Ecto neural progenitor cell (in vitro differentiated cells): ENCODE measurements at regions not wholly inside any gene's neighbourhood (a gene's known extent, or its start where the extent isn't known, plus 50 kb on each side); places are given as distances from the start of the nearest gene placed in this dataset.
"Not testable (repeated sequence)": the region's sequence is repeated elsewhere in the genome, so short reads cannot be mapped to it uniquely, and the experiment has no call there.

ENCODE experiments used
- DNase-seq: peaks from one replicate; pipeline ENCODE4 v3.0.0-alpha.2; 2018; ENCODE audit warnings: low spot score

DNA sequence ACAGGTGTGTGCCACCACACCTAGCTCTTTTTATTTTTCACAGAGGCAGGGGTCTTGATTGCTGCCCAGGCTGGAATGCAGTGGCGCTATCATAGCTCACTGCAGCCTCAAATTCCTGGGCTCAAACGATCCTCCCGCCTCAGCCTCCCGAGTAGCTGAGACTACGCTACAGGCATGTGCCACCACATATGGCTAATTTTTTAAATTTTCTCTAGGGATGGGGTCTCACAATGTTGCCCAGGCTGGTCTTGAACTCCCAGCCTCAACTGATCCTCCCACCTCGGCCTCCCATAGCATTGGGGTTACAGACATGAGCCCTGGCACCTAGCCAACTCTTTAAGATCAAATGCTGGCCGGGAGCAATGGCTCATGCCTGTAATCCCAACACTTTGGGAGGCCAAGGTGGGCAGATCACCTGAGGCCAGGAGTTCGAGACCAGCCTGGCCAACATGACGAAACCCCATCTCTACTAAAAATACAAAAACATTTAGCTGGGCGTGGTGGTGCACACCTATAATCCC lies 50.6 kb upstream of the MYL10 start:
- not testable (repeated sequence) for DNase-seq

DNA sequence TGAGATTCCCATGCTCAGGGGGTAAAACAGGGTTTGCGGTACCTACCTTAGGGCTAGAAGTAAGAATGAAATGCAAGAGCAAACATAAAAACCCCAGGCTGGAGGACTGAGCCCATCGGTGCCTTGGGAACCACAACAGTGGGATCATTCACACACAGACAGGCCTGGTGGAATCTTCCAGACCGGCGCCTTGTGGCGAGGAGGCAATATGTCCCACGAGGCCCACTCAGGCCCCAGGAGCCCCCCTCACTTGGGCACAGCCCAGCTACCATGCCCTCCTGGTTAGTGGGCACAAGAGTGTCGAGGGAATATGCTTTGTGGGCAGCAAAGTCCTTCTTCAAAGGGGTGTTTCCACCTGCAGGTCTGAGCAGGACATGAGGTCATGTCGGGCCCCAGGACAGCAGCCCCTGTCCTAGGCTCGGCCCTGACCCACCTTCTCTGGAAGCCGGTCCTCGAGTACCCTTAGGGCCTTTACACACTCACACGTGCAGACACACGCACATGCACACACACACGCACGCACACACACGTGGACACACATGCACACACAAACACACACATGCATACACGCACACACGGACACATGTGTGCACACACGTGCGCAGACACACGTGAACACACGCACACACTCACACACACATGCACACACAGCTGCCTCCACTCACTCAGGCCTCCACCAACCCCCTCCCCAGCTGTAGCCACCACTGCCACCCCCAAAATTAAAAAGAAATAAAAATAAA lies 51.5 kb upstream of the MYL10 start:
- DNase-seq: no peak

DNA sequence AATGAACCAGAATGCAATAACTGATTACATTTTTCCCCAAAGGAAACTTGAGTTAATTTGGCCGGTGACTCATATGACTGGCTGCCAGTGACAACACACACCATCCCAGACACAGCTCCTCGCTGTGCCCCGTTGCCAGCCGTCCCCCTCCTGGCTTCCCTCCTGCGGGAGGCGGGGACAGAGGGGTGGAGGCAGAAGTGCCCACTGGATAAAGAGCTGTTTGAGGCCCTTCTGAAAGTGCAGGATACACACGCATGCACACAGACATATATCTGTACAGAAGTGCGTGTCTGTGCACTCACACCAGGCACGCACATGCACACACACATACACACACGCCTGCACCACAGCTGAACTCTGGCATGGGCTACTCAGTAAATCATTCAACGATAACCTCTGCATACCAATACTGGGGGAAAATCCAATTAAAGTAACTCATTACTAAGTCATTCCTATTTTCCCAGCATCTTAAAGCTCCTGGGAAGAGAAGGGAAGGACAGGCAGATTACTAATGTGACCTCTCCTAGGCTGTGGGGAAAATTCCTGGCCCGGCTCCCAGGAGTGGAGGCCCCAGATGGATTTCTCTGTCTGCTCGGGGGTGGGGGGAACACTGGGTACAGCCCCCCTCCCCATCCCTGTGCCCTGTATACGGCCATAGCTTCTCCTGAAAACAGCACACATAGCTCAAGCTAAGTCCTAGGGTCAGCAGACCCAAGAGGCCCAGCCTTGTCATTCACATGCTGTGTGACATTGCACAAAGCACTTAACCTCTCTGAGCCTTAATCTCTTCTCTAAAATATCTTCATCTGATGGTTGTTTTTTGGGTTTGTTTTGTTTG lies 52.3 kb upstream of the MYL10 start:
- no peak for DNase-seq

DNA sequence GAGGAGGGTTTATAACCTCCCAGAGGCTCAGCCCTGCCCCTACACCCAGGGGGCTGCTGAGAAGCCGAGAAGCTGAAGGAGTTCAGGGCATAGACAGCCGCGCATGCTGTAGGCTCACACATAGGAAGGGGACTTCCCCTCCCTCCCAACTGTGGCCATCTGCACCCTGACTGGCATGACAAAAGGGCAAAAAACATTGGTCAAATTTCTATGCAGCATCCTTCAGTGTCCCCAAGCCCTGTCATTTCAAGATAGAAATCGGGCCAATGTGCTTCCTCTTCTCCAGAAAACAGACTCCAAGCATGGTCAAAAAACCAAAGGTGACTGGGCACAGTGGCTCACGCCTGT lies 55.9 kb upstream of the MYL10 start:
- no peak for DNase-seq

DNA sequence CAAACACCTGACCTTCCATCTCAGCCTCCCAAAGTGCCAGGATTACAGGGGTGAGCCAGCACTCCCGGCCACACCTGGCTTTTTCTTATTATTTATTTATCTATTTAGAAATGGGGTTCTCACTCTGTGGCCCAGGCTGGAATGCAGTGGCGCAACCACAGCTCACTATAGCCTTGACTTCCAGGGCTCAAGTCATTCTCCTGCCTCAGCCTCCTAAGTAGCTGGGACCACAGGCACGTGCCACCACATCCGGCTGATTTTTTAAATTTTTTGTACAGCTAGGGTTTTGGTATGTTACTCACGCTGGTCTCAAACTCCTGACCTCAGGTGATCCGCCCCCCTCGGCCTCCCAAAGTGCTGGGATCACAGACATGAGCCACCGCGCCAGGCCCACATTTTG lies 56.9 kb upstream of the MYL10 start:
- DNase-seq: no peak

DNA sequence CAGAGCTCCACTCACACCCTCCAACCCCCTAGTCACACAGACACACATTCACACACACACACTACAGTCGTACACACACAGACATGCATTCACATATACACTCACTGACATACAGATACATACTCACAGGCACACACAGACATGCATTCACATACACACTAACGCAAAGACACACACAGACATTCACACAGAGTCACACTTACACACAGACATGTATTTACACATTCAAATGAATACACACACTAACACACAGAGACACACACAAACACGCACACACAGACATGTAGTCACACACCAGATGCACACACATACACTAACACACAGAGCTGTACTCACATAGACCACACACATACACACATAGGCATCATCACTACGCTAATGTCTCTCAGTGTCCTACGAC lies 58.0 kb upstream of the MYL10 start:
- no peak for DNase-seq

- DNase-seq: no peak
Measured at GRCh38 chr7:101687791-101688182, 58.7 kb upstream of the MYL10 start.

DNA sequence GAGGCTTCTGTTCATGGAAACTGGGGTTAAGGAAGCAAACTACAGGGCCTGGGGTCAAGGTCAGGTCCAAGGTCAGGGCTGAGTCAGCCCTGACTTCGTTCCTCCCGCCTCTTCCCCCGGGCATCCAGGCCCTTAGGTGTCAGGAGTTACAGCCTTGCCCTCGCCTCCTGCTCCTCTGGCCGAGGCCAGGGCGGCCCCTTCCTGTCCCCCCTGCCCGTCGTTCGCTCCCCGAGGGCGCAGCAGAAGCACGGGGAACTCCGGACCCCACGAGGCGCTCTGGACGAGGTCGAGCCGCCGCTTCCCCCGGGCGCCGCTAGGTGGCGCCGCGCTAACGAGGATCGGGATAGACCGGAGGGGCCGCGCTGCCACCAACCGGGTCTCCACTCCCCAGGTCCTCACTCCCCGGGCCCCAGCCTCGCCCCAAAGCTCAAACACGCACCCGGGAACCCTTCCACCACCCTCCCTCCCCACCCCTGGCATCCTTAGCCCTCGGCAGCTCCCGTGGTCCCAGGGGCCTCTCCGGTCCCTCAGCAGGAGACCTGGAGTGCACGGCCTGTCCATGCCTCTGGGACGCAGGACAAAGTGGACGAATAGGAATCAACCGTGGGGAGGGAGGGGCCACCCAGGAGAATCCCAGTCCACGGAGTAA lies 59.2 kb upstream of the MYL10 start:
- peak; percentile 91 for DNase-seq

DNA sequence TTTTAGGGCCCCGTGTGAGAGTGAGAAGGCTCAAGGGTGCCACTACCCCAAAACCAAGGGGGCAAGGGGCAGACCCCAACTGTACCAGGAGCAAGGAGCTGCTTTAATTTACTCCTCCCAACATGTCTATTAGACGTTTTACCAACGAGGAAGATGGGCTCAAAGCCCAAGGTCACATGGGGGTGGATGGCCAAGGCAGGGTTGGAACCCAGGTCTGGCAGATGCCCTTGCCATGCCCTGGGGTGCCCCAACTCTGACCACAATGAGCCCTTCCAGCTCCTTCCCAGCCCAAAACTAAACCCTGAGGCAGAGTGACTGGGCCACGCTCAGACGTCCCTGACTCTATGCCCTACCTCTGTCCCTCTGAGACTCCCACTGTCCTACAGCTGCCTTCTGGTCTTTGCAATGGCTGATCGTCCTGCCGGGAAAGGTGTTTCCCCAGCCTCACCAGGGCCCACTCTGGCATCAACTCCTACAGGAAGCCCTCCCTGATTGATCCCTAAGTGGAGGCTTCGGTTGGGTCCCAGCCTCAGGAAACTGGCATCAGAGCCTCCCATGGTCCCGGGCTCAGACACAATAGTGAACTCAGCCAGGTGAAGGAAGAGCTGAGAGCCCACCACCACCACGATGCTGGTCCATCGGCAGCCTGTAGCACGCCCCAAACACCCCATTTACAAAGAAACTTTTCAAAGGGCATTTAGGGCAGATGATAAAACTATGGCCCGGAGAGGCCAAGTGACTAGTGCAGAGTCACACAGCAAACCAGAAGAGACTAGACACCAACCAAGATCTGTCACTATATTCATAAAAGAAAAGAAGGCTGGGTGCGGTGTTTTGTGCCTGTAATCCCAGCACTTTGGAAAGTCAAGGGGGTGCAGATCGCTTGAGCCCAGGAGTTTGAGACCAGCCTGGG lies 60.2 kb upstream of the MYL10 start:
- DNase-seq: no peak

GRCh38 chr7:101690061-101690460 lies 61.0 kb upstream of the MYL10 start:
- no peak for DNase-seq

DNA sequence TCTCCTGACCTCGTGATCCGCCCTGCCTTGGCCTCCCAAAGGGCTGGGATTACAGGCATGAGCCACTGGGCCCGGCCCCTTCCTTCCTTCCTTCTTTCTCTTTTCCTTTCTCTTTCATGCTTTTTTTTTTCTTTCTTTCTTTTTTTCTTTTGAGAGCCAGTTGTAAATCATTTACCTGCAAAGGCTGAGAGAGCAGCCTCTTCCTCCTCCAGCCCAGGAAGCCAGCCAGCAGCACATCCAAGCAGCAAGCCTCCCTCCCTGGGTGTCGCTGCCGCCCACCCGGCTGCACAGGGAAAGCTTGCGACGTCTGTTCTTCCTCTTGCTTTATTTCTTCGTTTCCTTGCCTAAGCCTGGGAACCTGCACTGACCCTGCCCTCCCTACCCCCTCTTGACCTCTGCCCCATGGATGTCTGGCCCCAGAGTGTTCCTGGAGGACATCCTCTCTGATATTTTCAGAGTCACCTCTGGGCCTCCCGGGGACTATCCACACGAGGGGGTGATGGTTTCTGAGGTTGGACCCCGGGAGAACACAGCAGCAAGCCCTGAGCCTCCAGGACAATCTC lies 62.8 kb upstream of the MYL10 start:
- DNase-seq: peak; percentile 60

DNA sequence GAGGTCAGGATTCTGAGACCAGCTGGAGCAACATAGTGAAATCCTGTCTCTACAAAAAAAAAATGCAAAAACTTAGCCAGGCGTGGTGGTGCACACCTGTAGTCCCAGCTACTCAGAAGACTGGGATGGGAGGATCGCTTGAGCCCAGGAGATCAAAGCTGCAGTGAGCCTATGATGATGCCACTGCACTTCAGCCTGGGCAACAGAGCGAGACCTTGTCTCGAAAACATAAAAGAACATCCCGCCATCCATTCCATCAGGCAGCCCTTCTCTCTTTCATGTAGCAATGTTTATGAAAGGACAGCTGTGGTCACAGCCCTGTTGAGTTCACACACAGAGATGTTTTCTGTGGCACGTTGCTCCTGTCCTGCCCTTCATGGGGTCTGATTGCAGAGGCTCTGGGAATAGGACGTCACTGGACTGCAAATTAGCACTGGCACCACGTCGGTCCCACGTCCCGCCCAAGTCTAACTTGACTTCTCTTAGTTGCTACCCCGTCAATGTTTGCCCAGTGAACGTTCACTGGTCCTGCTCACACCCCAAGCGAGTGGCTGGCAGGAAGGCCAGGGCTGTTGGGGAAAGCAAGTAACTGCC lies 64.5 kb upstream of the MYL10 start:
- no peak for DNase-seq

DNA sequence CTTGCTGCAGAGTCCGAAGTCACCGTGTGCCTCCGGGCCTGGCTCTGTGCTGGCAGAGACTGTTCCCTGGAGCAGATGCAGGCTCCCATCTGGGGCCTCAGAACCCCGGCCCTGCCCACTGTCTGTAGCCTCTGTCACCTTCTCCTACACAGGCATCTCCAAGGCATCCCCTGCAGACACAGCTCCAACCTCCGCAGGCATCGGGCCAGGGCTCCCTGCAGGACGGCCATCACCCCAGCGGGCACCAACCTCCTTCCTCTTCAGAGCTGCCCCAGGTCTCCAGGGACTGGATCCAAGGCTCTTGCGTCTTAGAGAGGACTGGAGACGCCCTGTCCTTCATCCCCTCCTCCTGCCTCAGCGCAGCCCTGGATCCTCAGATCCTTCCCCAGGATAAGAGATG lies 69.9 kb upstream of the MYL10 start:
- no peak for DNase-seq

DNA sequence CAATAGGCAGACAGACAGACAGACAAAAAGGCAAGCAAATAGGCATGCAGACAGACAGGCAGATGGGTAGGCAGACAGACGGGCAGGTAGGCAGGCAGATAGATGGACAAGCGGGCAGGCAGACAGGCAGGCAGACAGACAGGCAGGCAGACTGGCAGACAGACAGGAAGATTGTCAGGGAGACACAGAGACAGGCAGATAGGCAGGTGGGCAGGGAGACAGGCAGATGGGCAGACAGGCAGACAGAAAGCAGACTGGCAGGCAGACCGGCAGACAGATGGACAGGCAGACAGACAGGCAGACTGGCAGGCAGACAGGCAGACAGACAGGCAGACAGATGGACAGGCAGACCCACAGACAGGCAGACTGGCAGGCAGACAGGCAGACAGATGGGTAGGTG lies 70.3 kb upstream of the MYL10 start:
- DNase-seq: no peak

GRCh38 chr7:101699881-101700823 lies 71.1 kb upstream of the MYL10 start:
- DNase-seq: no peak

DNA sequence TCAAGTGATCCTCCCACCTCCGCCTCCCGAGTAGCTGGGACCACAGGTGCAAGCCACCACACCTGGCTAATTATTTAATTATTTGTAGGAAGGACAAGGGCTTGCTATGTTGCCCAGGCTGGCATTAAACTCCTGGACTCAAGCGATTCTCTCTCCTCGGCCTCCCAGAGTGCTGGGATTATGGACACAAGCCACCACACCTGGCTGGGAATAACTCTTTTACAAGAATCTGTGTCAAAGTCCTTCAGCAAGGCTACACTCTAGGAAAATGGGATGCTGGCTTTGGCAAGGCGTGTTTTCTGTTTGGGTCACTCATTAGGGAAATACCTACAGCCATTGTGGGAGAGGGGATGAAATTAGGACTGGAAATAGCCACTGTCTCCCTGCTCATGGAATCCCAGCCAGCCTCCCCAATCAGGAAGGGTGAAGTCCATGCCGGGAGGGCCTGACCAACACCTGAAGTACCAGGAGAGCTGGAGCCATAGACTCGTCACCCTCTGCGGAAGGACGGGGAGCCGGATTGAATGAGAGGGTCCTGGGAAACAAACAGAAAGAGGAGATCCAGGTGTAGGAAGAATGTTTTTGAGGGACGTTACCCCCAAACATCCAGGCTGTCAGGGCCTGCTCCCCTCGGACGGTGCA lies 72.2 kb upstream of the MYL10 start:
- no peak for DNase-seq

GRCh38 chr7:101702362-101702850 lies 73.3 kb upstream of the MYL10 start:
- DNase-seq: no peak

GRCh38 chr7:101705331-101705730 lies 76.2 kb upstream of the MYL10 start:
- DNase-seq: no peak

- DNase-seq: no peak
Measured at GRCh38 chr7:101707587-101707986, 78.5 kb upstream of the MYL10 start.
